GM19238 (cell line): ENCODE measurements at regions not wholly inside any gene's neighbourhood (a gene's known extent, or its start where the extent isn't known, plus 50 kb on each side); places are given as distances from the start of the nearest gene placed in this dataset.

Experiments used
- DNase-seq: peaks from one replicate; pipeline ENCODE4 v3.0.0; 2011; ENCODE audit warnings: low spot score; ENCODE audit not compliant: insufficient read length

DNA sequence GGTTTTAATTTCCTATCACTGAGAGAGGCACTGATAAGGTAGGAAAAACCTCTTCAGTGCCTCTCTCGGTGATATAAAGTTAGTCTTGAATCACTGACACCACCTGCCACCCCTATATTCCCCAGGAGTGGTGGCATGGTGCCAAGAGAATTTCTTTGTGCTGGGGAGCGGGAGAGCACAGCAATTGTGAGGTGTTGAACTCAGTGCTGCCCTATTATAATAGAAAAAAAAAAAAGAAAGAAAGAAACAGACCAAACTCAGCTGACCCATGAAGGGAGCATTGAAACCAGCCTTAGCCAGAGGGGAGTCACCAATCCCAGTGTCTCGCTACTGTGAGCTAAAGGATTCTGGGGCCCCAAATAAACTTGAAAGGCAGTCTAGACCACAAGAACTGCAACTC is 201.4 kb upstream of the STT3B start:
- DNase-seq: no peak

DNA sequence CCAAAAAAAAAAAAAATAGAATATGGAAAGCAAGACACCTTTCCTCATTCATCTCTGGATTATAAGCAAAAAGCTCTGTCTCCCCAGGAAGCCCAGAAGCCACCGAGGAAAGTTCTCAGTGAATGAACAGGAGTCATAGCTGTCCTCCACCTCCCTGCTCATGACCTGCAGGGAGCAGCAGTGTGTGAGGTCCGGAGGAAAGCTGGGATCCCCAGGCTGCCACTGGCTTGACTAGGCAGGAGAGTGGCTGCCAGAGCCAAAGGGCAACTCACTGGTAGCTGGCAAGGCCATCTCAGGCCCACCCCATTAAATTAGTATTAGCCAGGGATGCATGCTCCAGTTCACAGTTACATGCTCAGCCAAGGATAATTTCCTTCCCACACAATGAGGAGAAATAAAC is 191.6 kb upstream of the STT3B start:
- DNase-seq: no peak

DNA sequence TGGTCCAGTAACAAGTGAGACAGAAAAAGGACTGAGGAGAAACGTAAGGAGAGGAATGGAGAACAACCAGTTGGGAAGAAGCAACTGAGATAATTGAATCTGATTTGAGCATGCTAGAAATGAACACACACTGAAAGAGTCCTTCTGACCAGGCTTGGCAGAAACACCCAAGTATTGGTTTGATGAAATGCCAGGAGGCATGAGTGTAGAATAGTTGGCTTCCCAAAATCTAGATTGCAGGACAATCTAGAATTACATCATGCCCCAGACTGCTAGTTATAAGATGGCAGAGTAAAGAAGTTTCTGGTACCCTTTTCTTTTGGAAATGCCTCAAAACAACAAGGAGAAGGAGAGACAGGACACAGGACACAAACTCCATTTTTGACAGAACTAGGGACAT is 189.7 kb upstream of the STT3B start:
- no peak for DNase-seq

DNA sequence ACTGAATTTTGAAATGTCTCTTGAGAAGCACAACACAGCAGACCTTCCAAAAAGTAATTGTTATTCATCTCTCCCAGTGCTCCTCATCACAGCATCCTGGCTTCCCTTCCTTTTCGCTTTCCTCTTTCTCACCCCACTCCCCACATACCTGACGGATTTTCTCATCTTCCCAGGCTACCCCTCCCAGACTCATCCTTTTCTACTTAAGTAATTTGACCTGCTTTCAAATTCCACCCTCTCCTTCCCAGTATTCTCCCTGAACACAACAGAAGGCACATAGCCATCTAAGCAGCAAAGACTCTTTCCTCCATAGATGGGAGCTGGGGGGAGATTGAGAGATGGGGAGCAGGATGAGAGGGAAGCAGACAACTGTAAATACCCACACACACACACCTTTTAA is 187.1 kb upstream of the STT3B start:
- DNase-seq: no peak

DNA sequence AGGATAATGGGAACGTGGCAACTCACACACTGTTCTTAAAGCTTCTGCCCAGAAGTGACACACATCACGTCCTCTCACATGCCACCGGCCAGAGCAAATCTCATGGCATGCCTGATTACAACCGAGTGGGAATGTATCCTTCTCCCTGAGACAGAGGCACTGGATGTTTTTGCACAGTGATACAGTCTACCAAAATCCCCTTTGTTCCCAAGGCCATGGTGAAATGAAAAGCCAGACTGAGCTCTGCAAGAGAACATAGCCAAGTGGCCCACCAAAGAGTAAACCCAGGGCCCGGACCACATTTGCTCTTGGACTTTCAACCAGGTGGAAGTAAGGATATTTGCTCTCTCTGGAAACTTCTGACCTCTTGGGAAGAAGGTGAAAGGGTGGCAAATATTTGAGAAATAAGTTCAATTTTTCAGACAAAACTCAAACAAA is 186.2 kb upstream of the STT3B start:
- DNase-seq: no peak

DNA sequence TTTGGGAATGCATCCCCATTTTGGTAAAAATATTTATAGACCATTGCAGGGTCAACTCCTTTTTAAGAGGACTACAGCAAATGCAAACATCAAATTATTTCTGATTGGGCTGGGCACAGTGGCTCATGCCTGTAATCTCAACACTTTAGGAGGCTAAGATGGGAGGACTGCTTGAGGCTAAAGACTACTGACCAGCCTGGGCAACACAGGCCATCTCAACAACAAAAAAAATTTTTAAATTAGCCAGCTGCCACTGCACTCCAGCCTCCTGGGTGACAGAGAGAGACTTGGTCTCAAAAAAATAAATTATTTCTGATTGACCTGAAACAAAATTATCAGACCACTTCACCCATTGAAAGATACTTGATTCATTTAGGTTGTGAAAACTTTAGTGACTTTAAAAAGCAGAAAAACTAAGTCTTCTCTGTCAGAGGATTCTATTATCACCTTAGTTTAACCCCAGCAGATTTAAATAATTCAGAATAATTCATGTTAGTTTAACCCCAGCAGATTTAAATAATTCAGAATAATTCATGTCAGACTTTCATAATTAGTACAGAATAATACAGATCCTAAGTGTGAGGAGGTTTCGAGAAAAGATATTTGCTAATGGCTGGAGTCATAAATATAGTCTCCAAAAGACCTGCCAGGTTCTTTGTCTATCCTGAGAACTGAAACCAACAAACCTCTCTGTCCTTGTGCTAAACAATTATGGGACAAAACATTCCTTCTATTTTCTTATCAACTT is 183.6 kb upstream of the STT3B start:
- no peak for DNase-seq

DNA sequence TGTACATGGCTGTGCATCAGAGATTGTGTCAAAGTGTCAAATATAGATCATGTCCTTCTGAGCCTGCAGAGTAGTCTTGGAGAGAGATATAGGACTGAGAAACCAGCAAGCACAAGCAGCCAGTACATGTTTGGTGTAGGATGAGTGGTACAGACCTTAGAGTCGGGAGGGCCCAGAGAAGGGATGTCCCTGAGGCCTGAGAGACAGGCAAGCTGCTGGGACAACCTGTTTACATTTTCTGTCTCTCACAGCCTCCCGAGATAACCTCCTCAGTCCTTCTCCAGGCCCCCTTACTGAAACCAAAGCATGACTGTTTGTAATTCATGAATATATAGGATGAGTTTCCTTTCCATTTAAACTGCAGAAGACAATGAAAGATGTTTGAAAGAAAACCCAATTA is 182.4 kb upstream of the STT3B start:
- no peak for DNase-seq

DNA sequence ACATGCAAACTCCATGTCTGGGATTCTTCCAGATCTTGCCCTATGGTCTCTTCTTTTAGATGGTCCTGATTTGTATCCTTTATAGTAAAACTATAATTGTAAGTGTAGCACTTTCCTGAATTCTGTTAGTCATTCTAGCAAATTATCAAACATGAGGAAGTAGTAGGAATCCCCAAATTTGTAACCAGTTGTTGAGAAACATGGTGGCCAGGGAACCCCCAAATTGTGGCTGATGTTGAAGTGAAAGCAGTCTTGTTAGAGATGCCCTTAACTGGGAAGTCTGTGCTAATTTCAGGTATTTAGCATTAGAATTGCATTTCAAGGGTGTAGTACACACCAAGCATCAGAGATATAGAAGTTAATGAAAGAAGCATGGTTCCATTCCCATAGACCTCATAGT is 180.4 kb upstream of the STT3B start:
- DNase-seq: no peak

DNA sequence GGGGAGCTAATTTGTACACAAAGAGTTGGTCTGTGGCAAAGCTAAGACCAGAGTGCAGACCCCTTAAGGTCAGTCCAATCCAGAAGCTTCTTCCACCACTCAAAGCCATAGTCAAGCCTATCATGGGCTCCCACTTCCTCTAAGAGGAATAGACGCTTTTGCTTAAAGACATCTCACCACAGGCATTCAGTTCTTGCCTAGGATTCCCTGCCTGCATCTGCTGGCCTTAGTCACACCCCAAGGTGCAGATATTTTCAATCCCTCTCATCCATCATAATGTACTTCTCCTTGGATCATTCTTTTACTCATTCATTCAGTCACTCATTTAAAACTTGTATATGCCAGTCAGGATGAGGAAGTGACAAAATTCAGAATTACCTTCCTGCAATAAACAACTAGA is 179.6 kb upstream of the STT3B start:
- no peak for DNase-seq

DNA sequence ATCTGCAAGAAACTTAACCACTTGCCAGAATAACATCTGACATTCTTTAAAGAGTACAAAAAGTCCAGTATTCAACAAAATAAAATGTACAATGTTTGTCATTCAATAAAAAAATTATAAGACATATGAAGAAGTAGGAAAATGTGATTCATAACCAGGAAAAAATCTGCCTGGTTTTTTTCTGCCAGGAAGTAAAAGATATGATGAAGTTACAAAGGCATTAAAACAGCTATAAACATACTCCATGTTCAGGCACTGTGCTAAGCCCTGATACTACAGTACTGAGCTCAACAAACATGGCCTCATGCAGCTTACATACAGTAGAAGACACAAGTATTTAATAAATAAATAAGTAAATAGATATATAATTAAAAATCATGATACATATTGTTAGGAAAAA is 178.4 kb upstream of the STT3B start:
- no peak for DNase-seq

DNA sequence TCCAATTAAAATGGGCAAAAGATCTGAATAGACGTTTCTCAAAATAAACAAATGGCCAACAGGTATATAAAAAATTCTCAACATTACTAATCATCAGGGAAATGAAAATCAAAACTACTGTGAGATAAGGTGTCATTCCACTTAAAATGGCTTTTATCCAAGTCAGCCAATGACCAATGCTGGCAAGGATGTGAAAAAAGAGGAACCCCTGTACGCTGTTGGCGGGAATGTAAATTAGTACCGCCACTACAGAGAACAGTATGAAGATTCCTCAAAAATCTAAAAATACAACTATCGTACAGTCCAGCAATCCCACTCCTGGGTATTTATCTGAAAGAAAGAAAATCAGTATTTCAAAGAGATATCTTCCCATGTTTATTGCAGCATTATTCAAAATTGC is 176.9 kb upstream of the STT3B start:
- no peak for DNase-seq

DNA sequence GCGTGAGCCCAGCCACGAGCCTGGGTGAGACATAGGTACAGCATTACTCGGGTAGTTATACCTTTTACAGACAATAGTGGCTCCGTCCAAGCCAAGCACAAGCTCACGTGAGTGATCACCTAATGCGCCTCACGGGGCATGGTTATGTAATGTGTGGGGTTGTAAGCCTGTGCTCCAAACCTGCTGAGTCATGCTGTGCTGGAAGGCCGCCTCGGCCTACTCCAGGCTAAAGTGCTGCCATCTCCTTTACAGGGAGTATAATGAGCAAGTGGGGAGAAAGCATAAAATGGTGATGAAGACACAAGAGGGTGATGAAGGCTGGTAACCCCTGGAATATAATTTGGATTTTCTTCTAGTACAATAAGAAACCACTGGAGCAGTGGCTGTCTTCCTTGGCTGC is 175.8 kb upstream of the STT3B start:
- DNase-seq: no peak

DNA sequence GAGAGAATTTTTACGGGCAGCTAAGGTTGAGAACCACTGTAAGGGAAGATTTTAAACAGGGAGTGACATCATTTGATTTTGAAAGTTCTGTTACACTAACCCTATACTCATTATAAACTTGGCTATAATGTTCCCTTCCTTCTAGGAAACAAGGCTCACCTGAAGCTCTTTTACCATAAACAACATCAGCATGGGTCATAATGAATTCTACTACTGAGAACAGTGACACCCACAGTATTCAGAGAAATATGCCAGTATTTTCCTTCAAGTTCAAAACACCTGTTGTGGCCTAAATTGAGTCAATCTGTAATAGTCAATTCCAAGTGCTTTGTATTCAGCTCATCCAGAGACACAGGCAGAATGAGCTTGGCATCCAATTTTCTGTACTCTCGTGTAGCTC is 175.3 kb upstream of the STT3B start:
- DNase-seq: no peak

DNA sequence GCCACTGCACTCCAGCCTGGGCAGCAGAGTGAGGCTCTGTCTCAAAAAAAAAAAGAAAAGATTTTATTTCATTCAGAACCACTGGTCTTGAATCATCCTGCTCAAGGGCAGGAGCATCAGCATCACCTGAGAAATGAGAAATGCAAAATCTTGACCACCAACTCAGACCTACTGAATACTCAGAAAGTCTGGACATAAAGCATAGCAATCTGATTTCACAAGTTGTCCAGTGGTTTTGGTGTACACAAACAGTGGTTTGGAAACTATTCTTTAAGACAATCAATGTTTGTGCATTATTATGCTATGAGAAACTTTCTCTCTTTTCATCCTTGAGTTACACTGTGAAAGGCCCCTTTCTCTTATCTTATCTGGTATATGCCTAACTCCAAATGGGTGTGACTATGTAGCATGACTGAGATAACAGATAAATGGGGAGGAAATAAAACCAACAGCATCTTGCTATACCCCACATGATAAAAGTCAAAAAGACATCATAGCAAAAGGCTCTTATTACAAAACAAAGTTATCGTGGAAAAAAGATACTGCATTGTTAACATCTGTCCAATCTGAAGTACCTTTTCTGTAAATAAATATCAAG is 174.2 kb upstream of the STT3B start:
- DNase-seq: no peak

DNA sequence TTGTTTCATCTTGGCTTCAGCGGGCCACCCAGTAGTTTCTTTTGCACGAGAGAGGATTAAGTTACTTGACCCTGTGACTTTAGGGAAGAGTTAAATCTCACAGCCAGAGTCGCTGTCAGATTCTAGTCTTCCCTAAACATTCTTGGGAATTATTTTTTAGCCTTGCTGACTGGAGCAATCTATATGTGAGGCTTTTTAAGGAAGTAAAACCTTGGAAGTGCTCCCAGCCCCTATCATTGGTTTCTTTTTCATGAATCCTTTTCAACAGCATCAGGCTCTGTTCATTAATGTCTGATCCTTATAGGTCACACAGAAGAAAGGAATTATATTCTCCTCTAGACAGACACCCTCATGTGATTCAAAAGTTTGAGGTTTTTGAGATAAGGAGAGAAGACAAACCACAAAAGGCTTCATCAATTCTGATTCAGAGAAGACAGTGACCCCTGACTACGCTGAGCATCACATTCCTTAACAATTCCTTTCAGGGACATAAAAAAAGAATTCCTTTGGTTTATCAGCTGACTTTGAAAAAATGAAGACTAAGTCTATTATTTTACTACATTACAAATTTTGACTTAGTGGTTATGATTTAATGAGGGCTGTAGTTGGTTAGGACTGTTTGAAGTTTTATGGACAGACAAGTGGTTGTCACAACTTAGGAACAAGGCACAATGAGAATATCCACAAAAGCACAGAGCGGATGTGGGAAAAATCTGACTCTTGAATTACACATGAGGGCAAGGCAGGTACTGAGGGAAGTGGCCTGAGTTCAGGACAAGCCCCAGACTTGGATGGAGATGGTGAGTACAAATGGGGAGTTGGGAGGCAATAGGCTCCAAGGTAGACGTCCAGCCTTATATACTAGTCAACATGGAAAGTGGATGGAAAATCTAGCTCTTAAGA is 171.1 kb upstream of the STT3B start:
- DNase-seq: no peak

DNA sequence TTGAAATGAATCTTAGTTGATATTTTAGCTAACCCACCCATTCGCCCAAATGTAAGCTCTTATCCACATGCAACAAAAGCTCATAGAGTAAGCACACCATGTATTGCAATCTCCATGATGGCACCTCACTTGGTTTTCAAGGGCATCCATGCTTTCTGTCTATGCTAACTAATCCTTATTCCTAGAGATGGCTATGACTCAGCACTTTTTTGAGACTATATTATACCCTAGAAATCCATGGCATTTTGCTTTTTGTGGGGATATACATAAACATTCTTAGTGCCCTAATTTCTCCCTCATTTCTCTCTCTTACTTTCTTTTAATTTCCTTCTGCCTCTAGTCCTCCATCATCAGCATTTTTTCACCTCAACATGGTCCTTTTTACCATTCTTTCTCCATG is 168.5 kb upstream of the STT3B start:
- DNase-seq: no peak

DNA sequence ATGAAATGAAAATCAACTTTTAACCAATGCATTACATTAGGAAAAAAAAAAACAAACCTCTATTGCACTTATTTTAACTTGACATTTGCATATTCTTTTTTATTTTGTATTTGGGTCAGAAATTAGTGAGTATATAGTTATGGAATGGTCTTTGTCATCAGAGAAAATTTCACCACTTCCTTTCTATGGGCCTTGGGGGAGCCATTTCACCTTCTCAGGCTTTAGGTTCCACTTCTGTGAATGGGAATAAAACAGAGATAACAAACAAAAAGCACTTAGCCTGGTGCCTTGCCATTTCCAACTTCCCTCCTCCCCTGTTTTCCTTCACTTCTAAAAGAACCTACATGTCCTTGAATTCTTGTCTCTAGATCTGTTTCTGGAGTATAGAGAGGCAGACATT is 168.0 kb upstream of the STT3B start:
- no peak for DNase-seq

DNA sequence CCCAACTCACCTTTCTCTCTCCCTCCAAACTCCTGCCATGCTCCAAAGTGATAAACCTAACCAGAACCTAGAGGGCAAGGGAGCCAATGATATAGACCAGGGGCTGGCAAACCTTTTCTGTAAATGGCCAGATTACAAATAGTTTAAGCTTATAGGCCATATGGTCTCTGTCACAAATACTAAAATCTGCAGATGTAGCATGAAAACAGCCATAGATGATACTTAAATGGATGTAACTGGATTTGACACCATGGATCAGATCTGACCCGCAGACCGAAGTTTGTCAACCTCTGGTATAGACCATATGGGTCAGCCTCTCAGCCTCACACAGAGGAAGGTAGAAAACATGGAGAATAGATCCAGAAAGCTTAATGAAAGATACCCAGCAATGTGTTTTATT is 165.2 kb upstream of the STT3B start:
- no peak for DNase-seq

DNA sequence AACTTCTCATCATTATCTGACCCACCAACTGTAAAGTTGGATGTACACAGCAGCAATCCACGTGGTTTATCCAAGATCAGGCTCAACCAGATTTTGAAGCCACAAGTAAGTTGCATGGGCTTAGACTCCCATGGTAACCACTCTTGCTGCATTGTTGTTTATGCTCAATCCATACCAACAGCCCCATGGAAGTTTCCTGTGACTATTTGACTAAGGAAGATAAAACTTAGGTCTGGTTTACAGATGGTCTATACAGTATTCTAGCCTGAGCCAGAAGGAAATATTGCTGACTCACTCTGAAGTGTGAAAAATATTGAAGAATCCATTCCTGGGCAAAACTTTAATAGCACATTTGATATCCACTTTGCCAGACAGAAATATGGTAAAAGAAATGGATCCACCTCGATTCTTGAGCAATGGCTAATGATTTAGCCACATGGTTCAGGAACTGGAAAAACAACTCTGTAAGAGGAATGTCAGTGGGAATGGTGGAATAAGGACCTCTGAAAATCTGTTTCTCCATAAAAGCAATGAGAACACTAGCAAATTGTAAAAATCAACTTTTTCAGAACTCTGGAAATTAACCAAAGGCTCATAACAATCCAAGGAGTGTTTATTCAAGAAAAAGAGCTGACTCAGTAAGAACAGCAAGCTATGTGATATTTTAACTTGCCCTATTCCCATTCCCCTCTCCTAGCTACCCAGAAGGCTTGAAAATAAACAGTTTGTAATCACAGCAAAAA is 162.9 kb upstream of the STT3B start:
- no peak for DNase-seq

DNA sequence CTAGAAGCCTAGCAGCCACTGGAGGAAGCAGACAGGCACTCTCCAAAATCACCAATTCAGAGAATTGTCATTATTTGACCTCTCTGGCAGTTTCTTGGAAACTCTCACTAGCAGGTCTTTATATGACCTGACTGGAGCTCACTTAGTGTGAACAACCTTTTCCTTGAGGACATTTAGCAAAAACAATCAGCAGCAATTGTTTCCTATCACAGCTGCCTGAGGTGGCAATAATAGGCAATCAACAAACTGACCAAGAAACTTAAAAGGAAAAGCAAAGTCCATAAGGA is 162.4 kb upstream of the STT3B start:
- DNase-seq: no peak

DNA sequence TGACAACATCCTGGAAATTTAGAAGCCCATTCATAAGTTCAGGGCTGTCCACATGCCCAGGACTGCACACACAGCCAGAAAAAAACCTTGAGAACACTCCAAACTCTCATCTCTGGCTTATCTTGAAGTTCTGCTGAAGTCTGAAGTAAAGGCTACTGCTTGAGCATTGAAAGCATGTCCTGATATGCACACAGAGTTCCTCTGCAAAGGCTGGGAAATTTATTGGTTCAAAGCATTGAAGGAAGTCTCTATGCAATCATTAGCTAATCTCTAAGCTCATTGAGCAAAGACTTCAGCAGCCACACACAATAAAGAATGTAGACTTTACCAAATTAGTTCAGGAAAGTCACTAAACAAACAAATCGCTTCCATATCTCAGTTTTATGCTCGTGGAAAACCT is 162.0 kb upstream of the STT3B start:
- DNase-seq: no peak
